A172 (cell line): ENCODE measurements at regions not wholly inside any gene's neighbourhood (a gene's known extent, or its start where the extent isn't known, plus 50 kb on each side); places are given as distances from the start of the nearest gene placed in this dataset.

ENCODE experiments used
- DNase-seq: peaks from one replicate; pipeline ENCODE4 v3.0.0-alpha.2; 2015; ENCODE audit warnings: low spot score

DNA sequence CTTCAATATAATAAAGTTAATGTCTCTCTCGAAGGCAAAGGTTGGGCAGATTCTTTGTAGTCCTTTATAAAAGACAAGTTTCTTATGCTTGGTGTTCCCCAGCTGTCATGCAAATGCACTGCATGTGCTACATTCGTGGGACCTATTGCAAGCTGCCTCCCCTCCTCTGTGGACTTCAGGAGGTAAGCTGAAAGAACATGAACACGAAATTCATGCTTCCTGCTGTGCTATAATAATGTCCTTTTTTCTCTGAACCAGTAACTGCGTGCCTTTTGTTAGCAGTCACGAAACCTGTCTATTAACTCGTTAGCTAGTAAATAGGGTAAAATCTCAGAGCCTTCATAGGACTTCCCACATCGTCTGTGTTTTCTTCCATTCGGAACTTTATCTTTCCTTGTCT lies 363.5 kb downstream of the CDH9 start:
- DNase-seq = no peak

DNA sequence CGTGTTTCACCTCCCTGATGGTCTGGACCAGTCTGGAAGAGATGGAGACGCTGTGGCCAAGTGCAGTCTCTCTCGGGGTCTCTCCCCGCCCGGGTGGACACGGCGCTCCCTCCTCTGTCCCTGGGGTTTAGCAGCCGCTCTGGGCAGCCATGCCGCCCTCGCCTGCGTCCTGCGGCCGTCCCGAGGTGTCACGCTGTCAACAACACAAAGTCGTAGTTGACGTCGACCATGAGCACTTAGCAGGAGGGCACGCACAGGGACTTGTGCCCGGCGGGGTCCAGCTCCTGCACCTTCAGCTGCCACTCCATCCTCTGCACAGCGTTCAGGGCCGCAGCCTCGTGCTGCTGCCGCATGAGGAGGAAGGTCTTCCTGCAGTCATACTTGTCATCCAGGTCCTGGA lies 368.9 kb downstream of the CDH9 start:
- DNase-seq = no peak

DNA sequence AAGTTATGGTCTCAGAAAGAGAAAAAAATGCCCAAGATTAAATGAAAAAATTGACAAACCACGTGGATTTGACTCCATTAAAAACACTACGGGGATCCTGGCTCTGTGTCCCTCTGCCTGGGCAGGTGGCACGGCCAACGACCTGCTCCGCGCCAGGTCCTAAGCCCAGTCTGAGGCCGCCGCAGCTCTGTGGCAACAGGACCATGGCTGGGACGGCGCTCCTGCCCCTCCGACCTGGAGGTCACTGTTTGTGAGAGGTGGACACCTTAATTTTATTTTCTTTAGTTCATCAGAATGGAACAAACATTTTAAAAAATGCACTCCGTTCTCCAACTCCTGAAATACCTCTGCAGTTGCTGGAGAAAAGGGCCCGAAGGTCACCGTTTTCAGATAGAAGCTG lies 369.4 kb downstream of the CDH9 start:
- DNase-seq = no peak

DNA sequence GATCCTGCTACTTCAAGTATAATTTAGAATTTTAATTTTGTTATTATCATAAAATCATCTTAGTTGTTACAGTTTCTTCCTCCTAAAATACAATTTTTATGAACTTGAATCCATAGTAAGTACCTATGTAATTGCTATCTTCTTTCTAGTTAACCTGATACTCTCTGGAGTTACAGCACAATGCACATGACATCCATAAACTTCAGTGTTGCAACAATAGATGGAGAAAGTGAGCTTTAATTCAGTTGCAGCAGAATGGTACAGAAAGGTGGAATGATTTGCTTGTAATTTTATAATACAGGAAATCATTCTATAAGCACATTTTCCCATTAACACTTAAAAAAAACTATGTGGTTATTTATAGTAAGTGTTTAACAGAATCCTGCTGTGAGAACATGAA lies 372.0 kb downstream of the CDH9 start:
- no peak for DNase-seq

DNA sequence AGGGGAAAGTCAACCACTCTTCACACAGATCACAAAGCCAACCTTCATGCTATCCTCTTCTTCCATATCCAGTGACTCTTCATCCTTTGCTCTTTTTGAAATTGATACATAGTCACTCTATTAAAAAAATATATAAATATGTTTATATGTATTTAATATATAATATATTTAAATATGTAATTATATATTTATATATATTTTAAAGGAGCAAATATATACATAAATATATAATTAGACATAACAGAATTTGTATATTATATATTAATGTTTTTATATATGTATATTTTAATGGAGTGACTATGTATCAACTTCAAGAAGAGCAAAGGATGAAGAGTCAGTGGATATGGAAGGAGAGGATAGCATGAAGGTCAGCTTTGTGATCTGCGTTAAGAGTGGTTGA lies 374.9 kb downstream of the CDH9 start:
- DNase-seq = no peak

DNA sequence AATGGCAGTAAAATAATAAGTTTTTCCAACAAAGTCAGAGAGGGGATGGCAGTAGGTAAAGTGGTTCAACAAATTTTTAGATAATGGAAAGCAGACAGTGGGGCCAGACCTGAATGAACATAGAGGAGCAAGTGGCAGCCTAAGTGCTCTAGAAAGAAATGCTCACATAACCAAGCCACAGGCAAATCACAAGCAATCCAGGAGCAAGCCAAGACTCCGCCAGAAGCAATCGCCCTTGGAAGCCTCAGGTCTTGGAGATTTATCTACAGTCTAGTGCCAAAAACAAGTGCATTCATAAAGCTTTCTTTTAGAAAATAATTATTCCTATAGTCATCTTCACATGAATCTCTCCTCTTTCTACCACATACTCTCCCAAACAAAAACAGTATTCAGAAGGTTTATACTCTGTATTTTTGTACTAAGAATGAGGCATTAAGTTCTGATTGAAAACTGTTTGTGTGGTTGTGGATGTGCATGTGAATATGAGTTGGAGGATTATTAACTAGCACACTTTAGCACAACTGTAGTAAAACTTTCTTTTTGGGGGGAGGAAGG lies 375.5 kb downstream of the CDH9 start:
- DNase-seq = no peak

DNA sequence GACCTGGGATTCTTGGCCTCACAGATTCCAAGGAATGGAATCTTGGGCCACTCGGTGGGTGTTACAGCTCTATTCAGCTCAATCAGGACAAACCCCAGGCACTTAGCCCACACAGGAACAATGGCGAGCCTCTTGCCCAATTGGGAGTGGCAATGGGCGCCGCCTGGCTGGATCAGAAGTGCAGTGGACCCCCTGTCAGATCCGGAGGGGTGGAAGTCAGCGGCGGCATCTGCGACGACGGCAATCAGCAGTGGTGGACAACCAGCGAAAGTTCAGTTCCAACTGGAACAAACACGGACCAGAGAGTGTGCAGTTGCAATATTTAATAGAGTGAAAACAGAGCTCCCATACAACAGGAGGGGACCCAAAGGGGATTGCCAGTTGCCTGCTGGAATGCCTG lies 378.3 kb downstream of the CDH9 start:
- no peak for DNase-seq

DNA sequence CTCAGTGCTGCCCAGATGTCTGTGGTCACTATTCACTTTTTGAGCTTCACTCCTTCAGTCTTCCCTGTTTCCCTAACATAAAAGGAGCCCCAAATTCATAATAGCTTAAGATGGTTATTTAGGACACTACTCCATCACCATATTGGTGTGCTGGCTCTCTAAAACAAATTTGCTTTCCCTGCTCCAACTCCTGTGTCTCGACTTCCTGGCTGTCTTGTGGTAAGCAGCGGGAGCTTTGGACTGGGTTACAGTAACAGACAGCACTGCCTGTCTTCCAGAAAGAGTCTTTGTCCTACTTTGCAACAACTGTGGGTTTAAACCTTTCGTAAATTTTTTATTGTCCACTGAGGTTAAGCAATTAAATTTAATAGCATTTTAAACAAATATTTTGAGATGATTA lies 389.4 kb downstream of the CDH9 start:
- no peak for DNase-seq

DNA sequence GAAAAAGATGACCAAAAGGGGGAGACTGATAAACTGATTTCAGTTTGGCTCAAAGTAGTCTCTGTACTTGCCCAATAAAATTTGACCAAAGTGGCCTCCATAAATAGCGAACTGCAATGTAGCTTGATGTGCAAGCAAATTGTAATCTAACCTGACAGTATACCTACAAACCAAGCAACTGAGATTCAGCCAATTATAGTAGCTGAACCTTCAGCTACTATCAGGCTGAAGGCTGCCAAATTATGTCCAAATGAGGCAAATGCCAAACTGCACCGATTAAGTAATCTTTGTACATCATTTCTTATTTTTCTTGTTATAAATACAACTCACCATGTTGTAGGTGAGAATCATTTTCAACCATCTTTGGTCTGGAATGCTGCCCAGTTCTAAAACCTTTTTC lies 390.6 kb downstream of the CDH9 start:
- DNase-seq = no peak

DNA sequence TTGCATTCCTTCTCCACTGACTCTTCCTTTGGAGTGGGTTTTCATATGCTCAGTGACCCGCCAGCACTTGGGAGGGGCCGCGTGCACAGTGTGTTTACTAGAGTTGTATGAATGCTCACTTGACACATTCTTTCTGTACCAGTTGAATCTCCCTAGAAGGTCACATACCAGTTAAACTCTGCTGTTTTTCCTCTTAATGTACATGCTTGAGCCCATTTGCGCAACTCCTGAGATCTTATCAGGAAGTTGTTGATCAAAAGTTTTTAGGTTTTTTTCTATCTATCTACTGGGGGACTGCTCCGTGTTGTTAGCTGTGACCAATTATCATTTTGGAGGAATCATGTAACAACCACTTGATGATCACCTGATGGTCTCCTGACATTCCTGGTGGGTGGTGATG lies 392.7 kb downstream of the CDH9 start:
- no peak for DNase-seq

DNA sequence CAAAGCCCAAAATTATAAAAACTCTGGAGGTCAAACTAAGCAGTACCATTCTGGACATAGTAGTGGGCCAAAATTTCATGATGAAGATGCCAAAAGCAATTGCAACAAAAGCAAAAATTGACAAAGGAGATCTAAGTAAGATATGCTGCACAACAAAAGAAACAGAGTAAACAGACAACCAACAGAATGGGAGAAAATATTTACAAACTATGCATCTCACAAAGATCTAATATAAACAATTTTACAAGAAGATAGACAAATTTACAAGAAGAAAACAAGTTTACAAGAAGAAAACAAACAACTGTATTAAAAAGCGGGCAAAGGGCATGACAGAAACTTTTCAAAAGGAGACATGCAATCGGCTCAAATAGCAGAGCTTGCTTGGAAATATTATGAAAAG lies 396.9 kb downstream of the CDH9 start:
- DNase-seq = no peak

DNA sequence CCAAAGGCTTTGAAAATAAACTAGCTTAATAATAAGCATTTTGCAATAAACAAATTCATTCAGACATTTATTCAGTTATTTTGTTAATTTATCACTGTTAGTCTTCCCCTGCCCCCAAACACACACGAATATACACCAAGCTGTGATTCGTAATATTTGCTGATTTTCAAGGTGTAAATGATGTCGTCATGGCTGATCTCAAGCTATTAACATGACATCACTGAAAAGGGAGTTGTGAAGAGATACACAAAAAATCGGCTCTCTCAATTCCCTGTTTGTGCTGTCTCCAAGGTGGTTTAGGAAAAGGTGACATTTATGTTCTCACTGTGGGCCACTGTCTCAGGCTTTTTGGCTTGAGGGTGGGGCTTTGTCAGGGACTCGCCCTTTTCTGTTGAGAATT lies 413.3 kb downstream of the CDH9 start:
- DNase-seq = no peak

DNA sequence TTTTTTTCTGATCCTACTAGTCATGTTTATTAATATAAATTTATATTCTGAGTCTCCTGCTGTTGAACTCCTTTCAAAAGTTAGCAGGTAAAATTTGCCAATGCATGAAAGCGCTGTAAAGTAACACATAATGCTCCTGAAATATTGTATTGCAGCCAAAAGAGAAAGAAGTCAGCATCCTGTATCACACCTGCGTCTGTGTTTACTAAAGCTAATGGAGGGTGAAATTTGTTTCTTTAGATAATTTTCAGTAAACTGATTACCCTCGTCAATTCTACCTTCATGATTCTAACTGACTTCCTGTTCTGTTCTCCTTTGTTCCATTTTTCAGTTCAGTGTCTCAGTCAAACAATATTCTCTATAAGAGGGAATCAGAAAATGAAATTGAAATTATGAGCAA lies 415.4 kb downstream of the CDH9 start:
- no peak for DNase-seq

DNA sequence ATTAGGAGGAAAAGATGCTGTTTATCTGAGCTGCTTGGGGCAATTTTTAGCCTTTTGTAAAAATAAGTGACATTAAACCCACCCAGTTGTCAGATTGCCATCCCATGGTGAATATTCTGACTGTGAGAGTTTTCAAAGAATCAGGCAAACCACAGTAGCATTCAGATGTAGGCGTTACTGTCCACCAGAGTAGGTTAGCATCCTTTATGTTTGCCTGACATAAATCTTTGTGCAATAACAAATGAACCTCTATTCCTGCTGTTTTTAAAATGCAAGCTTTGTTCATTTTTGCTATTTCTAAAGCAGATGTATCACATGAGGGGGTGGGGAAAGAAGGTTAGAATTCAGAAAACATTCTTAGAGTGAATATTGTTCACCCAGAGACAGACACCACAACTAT lies 427.8 kb downstream of the CDH9 start:
- no peak for DNase-seq

DNA sequence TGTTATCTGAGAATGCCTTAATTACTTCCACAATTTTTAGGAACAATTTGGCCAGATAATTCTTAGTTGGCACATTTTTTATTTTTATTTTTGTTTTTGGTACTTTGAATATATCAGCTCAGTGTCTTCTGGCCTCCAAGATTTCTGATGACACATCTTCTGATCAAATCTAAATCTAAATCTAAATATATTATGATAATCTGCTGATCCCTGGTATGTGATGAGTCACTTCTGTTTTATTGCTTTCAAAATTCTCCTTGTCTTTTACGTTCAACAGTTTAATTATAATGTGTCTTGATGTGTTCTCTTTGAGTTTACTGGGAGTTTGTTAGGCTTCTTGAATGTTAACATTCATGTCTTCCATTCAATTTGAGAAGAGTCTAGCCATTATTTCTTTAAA lies 436.8 kb downstream of the CDH9 start:
- no peak for DNase-seq

DNA sequence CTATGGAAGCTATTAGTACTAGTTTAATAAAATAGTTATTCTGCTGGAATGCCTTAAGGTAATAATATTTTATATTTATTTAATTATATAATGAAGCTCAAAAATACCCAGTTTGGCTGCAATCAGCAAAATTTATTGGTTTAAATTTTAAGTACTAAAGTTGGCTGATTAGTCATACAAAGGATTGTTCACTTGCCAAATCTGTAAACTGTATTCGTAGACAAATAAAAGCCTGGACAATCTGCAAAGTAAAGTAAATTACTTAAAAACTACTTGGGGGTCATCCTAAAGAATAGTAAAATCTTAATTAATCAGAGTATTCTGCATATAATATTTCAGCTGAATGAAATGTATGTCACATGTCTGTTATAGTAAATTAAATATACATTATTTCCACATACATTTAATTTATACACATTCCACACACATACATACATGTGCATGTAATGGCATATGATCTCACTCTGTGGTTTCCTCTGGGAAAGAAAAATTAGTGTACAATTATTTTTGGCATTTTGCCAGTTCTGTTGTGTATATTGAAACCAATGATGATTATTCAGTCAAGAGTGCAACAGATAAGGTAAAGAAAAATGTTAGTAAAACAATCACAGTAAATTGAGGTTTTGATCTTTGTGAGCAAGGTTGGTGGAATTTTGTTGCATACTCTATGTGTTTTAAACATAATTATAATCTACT lies 455.9 kb downstream of the CDH9 start:
- DNase-seq = no peak

DNA sequence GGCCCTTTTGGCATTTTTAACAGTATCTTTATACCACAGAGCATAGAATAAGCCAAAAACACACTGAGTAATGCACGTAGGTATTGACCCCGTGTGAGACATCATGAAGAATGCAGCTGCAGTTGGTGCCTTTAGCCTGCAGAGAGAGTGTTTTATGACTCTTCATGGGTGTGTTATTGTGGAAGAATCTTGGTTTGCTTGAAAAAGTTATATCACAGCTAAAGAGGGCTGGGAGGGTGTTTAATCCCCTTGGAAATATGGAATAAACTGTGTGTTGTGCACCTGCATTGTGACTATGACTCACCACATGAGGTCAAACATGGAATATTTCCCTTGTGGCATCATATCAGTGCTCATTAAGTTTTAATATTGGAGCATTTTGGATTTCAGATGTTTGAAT lies 458.7 kb downstream of the CDH9 start:
- DNase-seq = peak; percentile 8

DNA sequence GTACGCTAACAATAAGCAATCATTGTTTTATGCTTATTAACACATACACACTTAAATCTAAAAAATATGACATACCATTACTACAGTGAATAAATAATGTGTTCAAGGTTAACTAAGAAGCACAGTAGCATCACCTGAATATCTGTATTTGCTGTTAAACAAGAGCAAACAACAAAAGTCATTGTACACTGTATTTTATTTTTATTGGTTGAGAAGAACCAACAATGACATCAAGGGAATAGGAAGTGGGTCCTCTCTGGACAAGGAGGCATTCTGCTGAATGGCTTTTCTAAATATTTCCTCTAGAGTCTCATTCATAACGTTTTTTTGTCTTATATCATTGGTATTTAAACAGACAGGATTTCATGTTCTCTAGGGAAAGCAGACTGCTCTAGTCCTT lies 460.4 kb downstream of the CDH9 start:
- DNase-seq = no peak

DNA sequence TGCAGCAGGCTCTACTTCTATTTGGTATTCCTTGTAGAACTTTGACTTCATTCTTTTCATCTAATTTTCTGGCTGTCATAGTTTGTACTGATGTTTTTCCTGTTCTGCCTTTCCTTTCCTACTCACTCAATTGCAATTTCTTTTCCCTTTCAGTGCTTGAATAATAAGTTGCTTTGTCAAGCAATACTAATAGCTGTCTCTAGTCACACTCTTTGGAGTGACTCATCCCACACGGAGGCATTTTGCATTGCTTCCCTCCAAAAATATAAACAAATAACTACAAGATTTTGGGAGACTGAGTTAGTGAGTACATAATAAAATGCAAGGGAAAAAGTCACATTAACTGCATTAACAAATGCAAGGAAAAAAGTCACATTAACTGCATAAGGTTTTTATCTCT lies 465.9 kb downstream of the CDH9 start:
- peak; percentile 13 for DNase-seq

DNA sequence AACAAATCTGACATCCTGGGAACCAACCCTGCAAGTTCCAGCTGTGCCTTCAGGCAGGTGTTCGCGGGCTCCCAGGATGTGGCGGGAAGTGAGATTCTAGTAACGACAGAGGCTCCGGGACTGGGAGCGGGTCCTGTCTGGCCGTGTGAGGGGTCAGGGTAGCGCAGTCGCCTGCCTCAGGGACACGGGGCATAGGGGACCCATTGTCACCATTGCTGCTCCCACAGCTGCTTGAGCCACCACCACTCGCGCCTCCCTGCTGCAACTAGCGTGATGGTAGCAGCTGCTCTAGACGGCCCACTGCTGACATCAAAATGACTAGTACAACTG lies 468.5 kb downstream of the CDH9 start:
- DNase-seq = no peak

DNA sequence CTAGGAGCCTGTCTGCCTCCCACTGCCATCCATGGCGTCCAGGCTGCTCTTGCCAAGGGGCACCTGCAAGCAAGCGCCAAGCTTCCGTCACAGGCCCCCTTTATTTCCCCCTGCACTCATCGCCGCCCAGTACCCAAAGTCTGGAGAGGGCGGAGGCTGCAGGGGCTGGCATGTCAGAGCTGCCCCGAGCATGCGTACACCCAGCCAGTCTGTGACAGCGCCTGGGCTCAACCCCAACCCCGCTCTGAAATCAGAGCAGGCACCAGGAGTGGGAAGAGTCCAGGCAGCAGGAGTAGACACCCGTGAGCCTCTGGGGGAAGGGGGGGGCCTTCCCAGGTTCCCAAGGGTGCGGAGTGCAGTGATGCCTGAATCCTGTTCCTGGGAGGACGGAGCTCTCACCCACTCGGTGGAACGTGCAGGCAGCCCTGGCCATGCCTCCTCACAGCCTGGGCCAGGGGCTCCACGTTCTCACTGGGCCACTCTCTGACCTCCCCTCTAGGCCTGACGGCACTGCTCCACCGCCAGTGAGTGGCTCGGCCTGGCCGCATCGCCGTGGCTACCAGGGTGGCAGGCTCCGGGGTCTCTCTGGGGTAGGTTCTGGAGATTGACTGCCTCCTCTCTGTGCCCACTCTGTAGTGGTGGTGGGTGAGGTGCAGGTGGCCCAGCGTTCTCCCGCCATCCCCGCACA lies 469.0 kb downstream of the CDH9 start:
- no peak for DNase-seq

DNA sequence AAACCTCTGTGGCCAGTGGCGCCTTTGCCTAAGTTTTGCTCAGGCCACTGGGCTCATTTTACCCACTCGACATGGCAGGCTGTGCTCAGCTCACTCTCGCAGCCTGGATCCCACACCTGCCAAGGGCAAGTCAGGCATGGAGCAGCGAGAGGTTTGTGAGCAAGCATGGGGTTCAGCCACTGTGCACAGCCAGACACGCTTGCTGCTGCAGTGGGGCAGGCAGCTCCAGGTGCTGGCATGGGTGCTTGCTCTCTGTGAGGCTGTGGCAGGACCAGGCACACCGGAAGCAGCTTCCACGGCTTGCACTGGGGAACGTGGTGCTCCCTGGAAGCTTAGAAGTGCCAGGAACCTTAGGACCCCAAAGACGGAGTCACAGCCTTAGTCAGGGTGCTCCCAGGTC lies 470.1 kb downstream of the CDH9 start:
- DNase-seq = no peak

DNA sequence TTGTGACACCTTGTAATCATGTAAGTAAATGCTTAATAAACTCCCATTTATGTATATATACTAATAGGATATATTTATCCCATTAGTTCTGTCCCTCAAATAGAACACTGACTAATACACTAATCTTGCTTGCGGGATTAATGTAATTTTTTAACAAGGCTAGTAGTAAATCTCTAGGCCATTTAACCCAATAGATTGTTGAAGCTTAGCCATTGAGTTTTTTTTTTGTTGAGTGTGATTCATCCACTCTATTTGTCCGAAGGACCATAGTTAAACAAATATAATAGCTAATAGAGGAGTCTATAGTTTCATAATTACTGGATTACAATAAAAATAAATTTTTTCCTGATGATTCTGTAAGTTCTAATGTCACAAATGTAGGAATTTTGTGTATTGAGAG lies 474.4 kb downstream of the CDH9 start:
- no peak for DNase-seq

DNA sequence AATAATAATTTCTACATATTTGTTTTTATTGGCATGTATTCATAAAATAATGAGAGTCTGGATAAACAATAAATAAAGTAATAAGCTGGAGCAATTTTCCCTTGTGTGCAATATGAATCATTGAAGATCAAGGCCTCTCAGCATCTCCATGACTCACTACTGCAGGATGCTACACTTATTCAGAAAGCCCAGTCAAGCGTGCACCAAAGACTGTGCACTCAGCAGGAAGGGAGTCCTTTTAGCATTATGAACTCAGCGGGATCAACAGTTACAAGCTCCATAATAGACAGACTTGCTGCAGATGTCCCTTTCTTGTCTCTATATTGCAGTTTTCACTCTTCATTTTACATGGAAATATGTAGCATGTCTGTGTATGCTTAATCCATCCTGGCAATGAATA lies 485.3 kb downstream of the CDH9 start:
- DNase-seq = peak; percentile 82
